SK-N-MC (cell line): ENCODE measurements at regions not wholly inside any gene's neighbourhood (a gene's known extent, or its start where the extent isn't known, plus 50 kb on each side); places are given as distances from the start of the nearest gene placed in this dataset.

Experiments
- EZH2 ChIP-seq: fragments of 200-600 bp; sonication (generic); IDR thresholded peaks from one replicate; pipeline ENCODE4 v1.6.1; 2017; ENCODE audit warnings: antibody characterized with exemption
- FOXP2 ChIP-seq: optimal IDR thresholded peaks from 2 replicates; pipeline ENCODE3; 2011; ENCODE audit warnings: mild to moderate bottlenecking, moderate library complexity; ENCODE audit not compliant: insufficient read depth; ENCODE audit errors: extremely low read length, control extremely low read depth
- POLR2AphosphoS5 ChIP-seq: IDR thresholded peaks from 2 replicates; pipeline ENCODE4 v1.6.1; 2012; ENCODE audit warnings: mild to moderate bottlenecking, low read depth, low read length, borderline replicate concordance

DNA sequence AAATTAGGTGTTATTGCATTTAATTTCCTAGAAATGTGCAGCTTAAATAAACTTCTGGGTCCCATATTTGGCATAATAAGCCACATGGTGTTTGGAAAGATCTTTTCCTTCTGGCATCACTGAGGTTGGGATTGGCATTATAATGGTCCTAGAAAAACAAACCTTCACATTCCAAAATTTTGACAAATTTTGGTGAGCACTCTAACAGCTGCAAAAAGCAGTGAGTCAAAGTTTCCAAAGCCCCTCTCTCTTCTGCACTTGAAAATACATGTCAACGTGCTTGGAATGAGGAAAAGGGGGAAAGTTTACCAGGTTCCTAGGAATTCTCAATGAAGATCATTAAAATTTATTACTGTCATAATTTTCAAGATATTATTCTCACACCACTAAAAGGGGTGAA, 77.8 kb upstream of the STK17B start:
- TF ChIP-seq EZH2 (no peak), POLR2AphosphoS5 (no peak), FOXP2 (no peak)
